ENCODE measurements at regions not wholly inside any gene's neighbourhood (a gene's known extent, or its start where the extent isn't known, plus 50 kb on each side); places are given as distances from the start of the nearest gene placed in this dataset.

DNA sequence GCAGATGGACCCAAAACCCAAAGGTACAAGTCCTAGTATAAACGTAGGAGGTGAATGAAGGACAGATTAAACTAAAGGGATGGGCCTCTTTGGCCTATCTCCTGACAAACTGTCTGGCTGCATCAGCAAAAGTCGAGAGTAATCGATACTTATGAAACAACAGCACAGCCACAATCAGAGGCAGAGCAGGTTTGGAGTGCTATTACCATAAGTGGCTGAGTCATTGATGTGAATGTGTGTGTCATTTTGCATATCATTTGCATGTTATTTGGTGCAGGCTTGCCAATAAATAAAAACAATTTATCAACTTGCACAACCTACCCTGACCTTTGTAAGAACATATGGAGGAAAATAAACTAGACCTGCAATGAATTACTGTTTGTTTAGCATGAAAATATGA, 283.1 kb downstream of the NUF2 start:
- TF ChIP-seq CTCF (IDR thresholded peaks at IDR 0.05), result no peak
- no peak for TF ChIP-seq POLR2A (IDR thresholded peaks at IDR 0.05)

Measured in testis (tissue), 2 donors.